K562 (cell line): ENCODE measurements at regions not wholly inside any gene's neighbourhood (a gene's known extent, or its start where the extent isn't known, plus 50 kb on each side); places are given as distances from the start of the nearest gene placed in this dataset.

Experiments
- ATAC-seq: fragments of 200-7000 bp; cut with Tn5 transposase; 3 replicates; pipeline ENCODE4 v1.9.1; 2020; ENCODE audit warnings: moderate library complexity
- BruUV-seq: library from RNA; stranded (reverse); fragments of 400-500 nt; replicated peaks from 2 replicates; lab custom pipeline; 2021; lab: Mats Ljungman, UMichigan
- CTCF ChIA-PET: fragments of 300-600 bp; formaldehyde crosslinking; extraction: SDS; loops from one replicate; lab custom pipeline; 2021; ENCODE audit warnings: low intra/inter-chr PET ratio; lab: Yijun Ruan, JAX
- POLR2A ChIA-PET: fragments of 300-600, 350-650 bp; sonication (Branson Sonifier 250); formaldehyde crosslinking; extraction: SDS; loops from one replicate; lab custom pipeline; 2021; ENCODE audit warnings: antibody characterized with exemption, inconsistent platforms; lab: Yijun Ruan, JAX
- DNase-seq, 4 experiments: peaks; one replicate each; pipeline versions ENCODE4 v3.0.0 to v3.0.0-alpha.2; 2011 to 2018; ENCODE audit warnings: low spot score in 3 of 4, mixed read lengths in 3 of 4; ENCODE audit errors: extremely low read depth in 1 of 4
- FAIRE-seq: peaks from 2 replicates; lab custom pipeline; 2011; peaks lifted over from hg19 to GRCh38; lab: Jason Lieb, UNC
- H2AFZ ChIP-seq: 2 replicates; pipeline ENCODE4 v1.6.0; 2011; ENCODE audit warnings: low read depth, low read length, control low read depth, inconsistent platforms
- H3K27ac ChIP-seq: fragments of 200-600 bp; 3 replicates; pipeline ENCODE4 v1.8.0; 2011; ENCODE audit warnings: low read depth, mild to moderate bottlenecking, control low read depth, inconsistent platforms, low read length, moderate library complexity, mixed read lengths; ENCODE audit errors: extremely low read depth
- H3K27me3 ChIP-seq, 2 experiments: fragments of 300-600 bp in 1 of 2; 2 replicates in 1 of 2; 3 replicates in 1 of 2; pipeline versions ENCODE4 v1.6.0 to v1.8.0; 2011; ENCODE audit warnings: inconsistent platforms in 2 of 2, low read length in 2 of 2, mild to moderate bottlenecking in 1 of 2, mixed read lengths in 1 of 2, moderate library complexity in 1 of 2; ENCODE audit not compliant: control insufficient read depth in 2 of 2, insufficient read depth in 2 of 2
- H3K36me3 ChIP-seq: fragments of 300-600 bp; 3 replicates; pipeline ENCODE4 v1.8.0; 2011; ENCODE audit warnings: mild to moderate bottlenecking, low read length, inconsistent platforms; ENCODE audit not compliant: control insufficient read depth, insufficient read depth
- H3K4me1 ChIP-seq, 2 experiments: fragments of 200-600 bp in 1 of 2; replicated peaks in 1 of 2; 2 replicates in 1 of 2; 3 replicates in 1 of 2; pipeline versions ENCODE4 v1.5.1 to v1.8.0; 2011; ENCODE audit warnings: inconsistent platforms in 2 of 2, low read length in 2 of 2, mild to moderate bottlenecking in 1 of 2, mixed read lengths in 1 of 2, moderate library complexity in 1 of 2; ENCODE audit not compliant: control insufficient read depth in 2 of 2, insufficient read depth in 2 of 2
- H3K4me2 ChIP-seq: 2 replicates; pipeline ENCODE4 v1.6.1; 2011; ENCODE audit warnings: low read length, control low read depth, inconsistent platforms, mixed read lengths; ENCODE audit not compliant: insufficient read depth
- H3K4me3 ChIP-seq: fragments of 200-600 bp; sonication (generic), shearing (Covaris generic); 2 replicates; pipeline ENCODE4 v1.5.1; 2016; ENCODE audit warnings: control low read depth, inconsistent platforms
- H3K79me2 ChIP-seq: fragments of 200-600 bp; 3 replicates; pipeline ENCODE4 v1.8.0; 2011; ENCODE audit warnings: low read length, inconsistent platforms; ENCODE audit not compliant: control insufficient read depth, insufficient read depth
- H3K9ac ChIP-seq, 2 experiments: 2 replicates each; pipeline versions ENCODE4 v1.6.0 to v1.6.1; 2011; ENCODE audit warnings: low read depth in 2 of 2, low read length in 2 of 2, control low read depth in 1 of 2, inconsistent platforms in 1 of 2, mild to moderate bottlenecking in 1 of 2, mixed read lengths in 1 of 2; ENCODE audit not compliant: insufficient read depth in 1 of 2
- H3K9me1 ChIP-seq: one replicate; pipeline ENCODE4 v1.6.0; 2011; ENCODE audit warnings: inconsistent platforms, mild to moderate bottlenecking, low read length, moderate library complexity; ENCODE audit not compliant: control insufficient read depth, insufficient read depth
- H3K9me3 ChIP-seq: replicated peaks from 2 replicates; pipeline ENCODE4 v1.5.1; 2011; ENCODE audit warnings: low read depth, low read length, inconsistent platforms; ENCODE audit not compliant: control insufficient read depth, insufficient read depth
- H4K20me1 ChIP-seq: replicated peaks from 2 replicates; pipeline ENCODE4 v1.6.1; 2011; ENCODE audit warnings: low read length, inconsistent platforms, mixed read lengths; ENCODE audit not compliant: control insufficient read depth, insufficient read depth
- CGGBP1 ChIP-seq: fragments of 250-450 bp; sonication (Bioruptor Pico); IDR thresholded peaks from 2 replicates; pipeline ENCODE4 v1.9.0; 2021; ENCODE audit warnings: mild to moderate bottlenecking
- CREB1 ChIP-seq, 2 experiments: sonication (generic) in 1 of 2; formaldehyde crosslinking in 1 of 2; IDR thresholded peaks; 2 replicates each; pipeline versions ENCODE4 v1.6.1 to v1.8.0; 2012 to 2022; ENCODE audit warnings: inconsistent platforms in 1 of 2, mild to moderate bottlenecking in 1 of 2, missing genetic modification reagents in 1 of 2, moderate library complexity in 1 of 2
- DIDO1 ChIP-seq: fragments of 450-650 bp; IDR thresholded peaks from 2 replicates; pipeline ENCODE4 v1.6.1; 2016; ENCODE audit warnings: low read depth, missing biosample characterization, missing genetic modification characterization
- EP300 ChIP-seq: IDR thresholded peaks from 2 replicates; pipeline ENCODE4 v1.6.1; 2012; ENCODE audit warnings: low read length, improper control_type of control experiment
- GATAD2B ChIP-seq: fragments of 450-650 bp; IDR thresholded peaks from 2 replicates; pipeline ENCODE4 v1.6.1; 2017; ENCODE audit warnings: mild to moderate bottlenecking, borderline replicate concordance
- GTF3C2 ChIP-seq: IDR thresholded peaks from 3 replicates; pipeline ENCODE4 v1.6.1; 2011; ENCODE audit warnings: borderline replicate concordance, mild to moderate bottlenecking, moderate library complexity; ENCODE audit not compliant: insufficient read length; ENCODE audit errors: extremely low read depth
- MAFK ChIP-seq: IDR thresholded peaks from 2 replicates; pipeline ENCODE4 v1.6.1; 2011; ENCODE audit warnings: low read length, improper control_type of control experiment
- SIRT6 ChIP-seq: IDR thresholded peaks from one replicate; pipeline ENCODE4 v1.6.1; 2012; ENCODE audit warnings: low read depth, mild to moderate bottlenecking, control low read depth, inconsistent platforms, low read length, moderate library complexity
- SMARCB1 ChIP-seq: IDR thresholded peaks from 2 replicates; pipeline ENCODE4 v1.6.1; 2011; ENCODE audit warnings: improper control_type of control experiment, low read depth; ENCODE audit not compliant: insufficient read length
- ZBTB9 ChIP-seq: fragments of 450-650 bp; formaldehyde crosslinking; IDR thresholded peaks from 2 replicates; pipeline ENCODE4 v1.4.0; 2020; ENCODE audit warnings: mild to moderate bottlenecking, moderate library complexity
- ZFP1 ChIP-seq: fragments of 450-650 bp; formaldehyde crosslinking; IDR thresholded peaks from 2 replicates; pipeline ENCODE4 v1.4.0; 2020; ENCODE audit warnings: mild to moderate bottlenecking, mixed read lengths
- ZNF263 ChIP-seq: sonication (generic); formaldehyde crosslinking; IDR thresholded peaks from 2 replicates; pipeline ENCODE4 v1.8.0; 2022; ENCODE audit warnings: mild to moderate bottlenecking, missing genetic modification reagents, borderline replicate concordance
- ZNF507 ChIP-seq: conservative IDR thresholded peaks from 2 replicates; pipeline ENCODE4 v1.6.1; 2017; ENCODE audit warnings: missing genetic modification characterization, missing compliant biosample characterization
- ZNF717 ChIP-seq: fragments of 250-450 bp; sonication (Bioruptor Pico); IDR thresholded peaks from 2 replicates; pipeline ENCODE4 v1.5.0; 2021
- ZNF830 ChIP-seq: fragments of 250-450 bp; sonication (Bioruptor Pico); IDR thresholded peaks from 2 replicates; pipeline ENCODE4 v1.5.0; 2021; ENCODE audit warnings: mild to moderate bottlenecking
- WGBS: fragments of 100-300 bp; shearing (Covaris generic); methylation state at CpG from one replicate; pipeline ENCODE4 v1.1.6; 2016; ENCODE audit warnings: low coverage, mixed read lengths; ENCODE audit not compliant: insufficient coverage; ENCODE audit errors: missing lambda C conversion rate; 5-methylcytosine and 5-hydroxymethylcytosine counted together
- in situ Hi-C: fragments of 300-500 bp; cut with MboI; formaldehyde crosslinking; loops from 4 replicates; pipeline ENCODE4 v1.15.0; 2018; ENCODE audit warnings: inconsistent platforms, mixed read lengths
- intact Hi-C: fragments of 100-400 bp; cut with micrococcal nuclease; formaldehyde crosslinking; loops from 2 replicates; pipeline ENCODE4 v1.14.2; 2022

- intact Hi-C loops (no loop called here), in situ Hi-C loops (no loop called here)
- DNase-seq, result no peak
- CTCF ChIA-PET, result no interaction called here
- Histone ChIP-seq H3K9ac (no peak overlapping the region), H4K20me1 (no peaks in the 10 kb centered on the region), H3K9me1 (no peaks in the 10 kb centered on the region), H3K36me3 (no peaks in the 10 kb centered on the region), H3K9me3 (no peaks in the 10 kb centered on the region), H3K4me3 (no peak overlapping the region), H3K4me2 (no peak overlapping the region), H3K4me1 (no peaks in the 10 kb centered on the region), H2AFZ (no peak overlapping the region), H3K27ac (no peak overlapping the region), H3K79me2 (no peaks in the 10 kb centered on the region), H3K27me3 (no peaks in the 10 kb centered on the region)
- no peak for ATAC-seq
- BruUV-seq, result no TSS peak
- 2% methylated on average over 3 of the region's 3 CpGs for WGBS
- POLR2A ChIA-PET, result no interaction called here
- no peak for FAIRE-seq
- TF ChIP-seq SMARCB1 (no peak), ZNF507 (tag) (no peak), ZNF717 (CRISPR knock-in tag) (no peak), SIRT6 (no peak), ZBTB9 (CRISPR knock-in tag) (no peak), CGGBP1 (CRISPR knock-in tag) (no peak), ZNF263 (CRISPR knock-in tag) (no peak), MAFK (no peak), CREB1 (IDR thresholded peaks at IDR 0.05) (no peak), CREB1 (CRISPR knock-in tag; IDR thresholded peaks at IDR 0.05) (no peak), DIDO1 (tag) (no peak), ZNF830 (no peak), GTF3C2 (no peak), GATAD2B (no peak), ZFP1 (CRISPR knock-in tag) (no peak), EP300 (no peak)
Measured at GRCh38 chr1:82091265-82091664, 290.5 kb downstream of the ADGRL2 start.
